ENCODE measurements at regions not wholly inside any gene's neighbourhood (a gene's known extent, or its start where the extent isn't known, plus 50 kb on each side); places are given as distances from the start of the nearest gene placed in this dataset.
"Not testable (repeated sequence)": the region's sequence is repeated elsewhere in the genome, so short reads cannot be mapped to it uniquely, and the experiment has no call there.

GRCh38 chr12:42020226-42020625, 124.4 kb downstream of the GXYLT1 start:
- Histone ChIP-seq H3K36me3 (ENCODE audit: control insufficient read depth, insufficient read depth, low read length) (no peaks in the 10 kb centered on the region), H3K27me3 (replicated peaks; ENCODE audit: control insufficient read depth, insufficient read depth, low read length) (no peaks in the 10 kb centered on the region), H3K4me3 (replicated peaks; ENCODE audit: low read depth, low read length) (no peak overlapping the region)
- no peak for DNase-seq (ENCODE audit: extremely low read depth, insufficient read length)
- TF ChIP-seq CTCF (IDR thresholded peaks at IDR 0.05; ENCODE audit: insufficient read depth, low read length, poor library complexity, severe bottlenecking) = no peak

- no peak for DNase-seq (ENCODE audit: extremely low read depth, insufficient read length)
- no peaks in the 10 kb centered on the region for H3K36me3 ChIP-seq (ENCODE audit: control insufficient read depth, insufficient read depth, low read length)
- H3K27me3 ChIP-seq (replicated peaks; ENCODE audit: control insufficient read depth, insufficient read depth, low read length) = no peaks in the 10 kb centered on the region; the same call in 1 of the 2 replicates
- no peak overlapping the region for H3K4me3 ChIP-seq (replicated peaks; ENCODE audit: low read depth, low read length)
- no peak for TF ChIP-seq CTCF (IDR thresholded peaks at IDR 0.05; ENCODE audit: insufficient read depth, low read length, poor library complexity, severe bottlenecking)
These were observed 124.9 kb downstream of the GXYLT1 start for GRCh38 chr12:42019746-42020145.

GRCh38 chr12:42017051-42017450, 127.6 kb downstream of the GXYLT1 start:
- H3K4me3 ChIP-seq (replicated peaks; ENCODE audit: low read depth, low read length) = no peak overlapping the region
- H3K27me3 ChIP-seq (replicated peaks; ENCODE audit: control insufficient read depth, insufficient read depth, low read length) = no peaks in the 10 kb centered on the region; the same call in 1 of the 2 replicates
- no peak for TF ChIP-seq CTCF (IDR thresholded peaks at IDR 0.05; ENCODE audit: insufficient read depth, low read length, poor library complexity, severe bottlenecking)
- H3K36me3 ChIP-seq (ENCODE audit: control insufficient read depth, insufficient read depth, low read length) = no peaks in the 10 kb centered on the region
- no peak for DNase-seq (ENCODE audit: extremely low read depth, insufficient read length)

GRCh38 chr12:42015051-42015461, 129.6 kb downstream of the GXYLT1 start:
- H3K27me3 ChIP-seq (replicated peaks; ENCODE audit: control insufficient read depth, insufficient read depth, low read length) = no peaks in the 10 kb centered on the region; the same call in 1 of the 2 replicates
- H3K36me3 ChIP-seq (ENCODE audit: control insufficient read depth, insufficient read depth, low read length) = no peaks in the 10 kb centered on the region
- no peak for DNase-seq (ENCODE audit: extremely low read depth, insufficient read length)
- no peak overlapping the region for H3K4me3 ChIP-seq (replicated peaks; ENCODE audit: low read depth, low read length)
- TF ChIP-seq CTCF (IDR thresholded peaks at IDR 0.05; ENCODE audit: insufficient read depth, low read length, poor library complexity, severe bottlenecking) = no peak

- H3K36me3 ChIP-seq (ENCODE audit: control insufficient read depth, insufficient read depth, low read length); DNase-seq (ENCODE audit: extremely low read depth, insufficient read length); H3K27me3 ChIP-seq (replicated peaks; ENCODE audit: control insufficient read depth, insufficient read depth, low read length); H3K4me3 ChIP-seq (replicated peaks; ENCODE audit: low read depth, low read length): not testable (repeated sequence)
These were observed 132.2 kb downstream of the GXYLT1 start for GRCh38 chr12:42012501-42012900.

GRCh38 chr12:42010715-42011114, 134.0 kb downstream of the GXYLT1 start:
- no peak for DNase-seq (ENCODE audit: extremely low read depth, insufficient read length)
- Histone ChIP-seq H3K27me3 (replicated peaks; ENCODE audit: control insufficient read depth, insufficient read depth, low read length) (no peaks in the 10 kb centered on the region; the same call in 1 of the 2 replicates), H3K36me3 (ENCODE audit: control insufficient read depth, insufficient read depth, low read length) (no peaks in the 10 kb centered on the region), H3K4me3 (replicated peaks; ENCODE audit: low read depth, low read length) (no peak overlapping the region)
- no peak for TF ChIP-seq CTCF (IDR thresholded peaks at IDR 0.05; ENCODE audit: insufficient read depth, low read length, poor library complexity, severe bottlenecking)
